Esophagus squamous epithelium (tissue), 5 donors: ENCODE measurements at regions not wholly inside any gene's neighbourhood (a gene's known extent, or its start where the extent isn't known, plus 50 kb on each side); places are given as distances from the start of the nearest gene placed in this dataset.

Experiments
- DNase-seq: peaks from one replicate; lab custom pipeline; 2025; lab: John Stamatoyannopoulos, UW
- H3K27ac ChIP-seq, 4 donors: fragments of 200-600 bp; sonication (generic); one replicate each; pipeline ENCODE4 v1.5.1; 2016 to 2019; ENCODE audit warnings: mild to moderate bottlenecking in 1 of 4
- H3K27me3 ChIP-seq, 4 donors: fragments of 200-600 bp; sonication (generic); 1 replicate in 3 of 4; 2 replicates in 1 of 4; pipeline versions ENCODE4 v1.5.1 to v1.6.0; 2017 to 2021; ENCODE audit warnings: antibody characterized with exemption in 1 of 4
- H3K36me3 ChIP-seq, 3 donors: fragments of 200-600 bp; sonication (generic); one replicate each; pipeline ENCODE4 v1.5.1; 2016 to 2019
- H3K4me1 ChIP-seq, 3 donors: fragments of 200-600 bp; sonication (generic); one replicate each; pipeline ENCODE4 v1.5.1; 2017 to 2019
- H3K4me3 ChIP-seq, 4 donors: fragments of 200-600 bp; sonication (generic); 1 replicate in 3 of 4; 2 replicates in 1 of 4; pipeline ENCODE4 v1.5.1; 2016 to 2019; ENCODE audit warnings: mild to moderate bottlenecking in 2 of 4, moderate library complexity in 1 of 4
- H3K9me3 ChIP-seq, 3 donors: fragments of 200-600 bp; sonication (generic); one replicate each; pipeline ENCODE4 v1.5.1; 2016 to 2019
- CTCF ChIP-seq, 6 experiments: fragments of 450-650 bp in 4 of 6; fragments of 200-600 bp in 2 of 6; sonication (generic) in 2 of 6; IDR thresholded peaks; one replicate each; pipeline ENCODE4 v1.5.1; 2016 to 2019; ENCODE audit warnings: antibody characterized with exemption in 6 of 6, mild to moderate bottlenecking in 4 of 6, moderate library complexity in 4 of 6
- POLR2A ChIP-seq, 4 donors: fragments of 450-650 bp; IDR thresholded peaks; one replicate each; pipeline ENCODE4 v1.6.1; 2017; ENCODE audit warnings: antibody characterized with exemption in 4 of 4, mild to moderate bottlenecking in 4 of 4, moderate library complexity in 3 of 4
- WGBS, 2 donors: methylation state at CpG; one replicate each; pipeline ENCODE4 v1.1.5; 2018; 5-methylcytosine and 5-hydroxymethylcytosine counted together
- intact Hi-C: fragments of 100-400 bp; cut with DNase I; formaldehyde crosslinking; loops from one replicate; pipeline ENCODE4 v1.15.0; 2022
- donor health status: DM: yes; HTN: yes; CAD: no.

GRCh38 chr14:98937021-98937420, 335.0 kb downstream of the BCL11B start:
- 63 to 100% methylated on average over 1 of the region's 1 CpG for WGBS, 2 donors

GRCh38 chr14:98937712-98938505, 334.1 kb downstream of the BCL11B start:
- DNase-seq = no peak
- TF ChIP-seq POLR2A (IDR thresholded peaks at IDR 0.05) (no peak), CTCF (IDR thresholded peaks at IDR 0.05) (no peak)
- intact Hi-C loops = no loop called here
- Histone ChIP-seq H3K4me1 (no peaks in the 10 kb centered on the region), H3K27me3 (no peaks in the 10 kb centered on the region), H3K9me3 (no peaks in the 10 kb centered on the region), H3K36me3 (no peaks in the 10 kb centered on the region), H3K4me3 (no peak overlapping the region), H3K27ac (no peak overlapping the region)
- WGBS, 2 donors = 91 to 94% methylated on average over 5 of the region's 6 CpGs

More at GRCh38 chr14:98937021-98937420, 335.0 kb downstream of the BCL11B start:
- DNase-seq = no peak
- Histone ChIP-seq H3K4me3 (no peak overlapping the region), H3K9me3 (no peaks in the 10 kb centered on the region), H3K27me3 (no peaks in the 10 kb centered on the region), H3K36me3 (no peaks in the 10 kb centered on the region), H3K4me1 (no peaks in the 10 kb centered on the region), H3K27ac (no peak overlapping the region)
- intact Hi-C loops = no loop called here
- TF ChIP-seq CTCF (IDR thresholded peaks at IDR 0.05) (no peak), POLR2A (IDR thresholded peaks at IDR 0.05) (no peak)

- intact Hi-C loops = no loop called here
Observed at GRCh38 chr14:98940693-98941437, 331.1 kb downstream of the BCL11B start.

GRCh38 chr14:98941481-98941880, 330.5 kb downstream of the BCL11B start:
- Histone ChIP-seq H3K4me1 (peaks cover 0 to 11% (median 5%) of the 10 kb centered on the region in 3 donors), H3K27me3 (no peaks in the 10 kb centered on the region), H3K9me3 (no peaks in the 10 kb centered on the region), H3K36me3 (no peaks in the 10 kb centered on the region), H3K4me3 (no peak overlapping the region), H3K27ac (no peak overlapping the region)
- no peak for DNase-seq
- intact Hi-C loops = no loop called here
- no peak for TF ChIP-seq POLR2A (IDR thresholded peaks at IDR 0.05)
- TF ChIP-seq CTCF (IDR thresholded peaks at IDR 0.05) = no peak

More at GRCh38 chr14:98940693-98941437, 331.1 kb downstream of the BCL11B start:
- no peak for TF ChIP-seq POLR2A (IDR thresholded peaks at IDR 0.05)
- TF ChIP-seq CTCF (IDR thresholded peaks at IDR 0.05) = no peak
- Histone ChIP-seq H3K36me3 (no peaks in the 10 kb centered on the region), H3K4me1 (peaks cover 0 to 4% (median 0%) of the 10 kb centered on the region in 3 donors), H3K27me3 (no peaks in the 10 kb centered on the region), H3K27ac (no peak overlapping the region), H3K4me3 (no peak overlapping the region), H3K9me3 (no peaks in the 10 kb centered on the region)
- 77 to 79% methylated on average over 4 to 5 of the region's 5 CpGs for WGBS, 2 donors
- DNase-seq = no peak

- Histone ChIP-seq H3K27ac (no peak overlapping the region), H3K9me3 (no peaks in the 10 kb centered on the region), H3K36me3 (no peaks in the 10 kb centered on the region), H3K4me3 (no peak overlapping the region), H3K4me1 (peaks cover 0 to 32% (median 23%) of the 10 kb centered on the region in 3 donors), H3K27me3 (no peaks in the 10 kb centered on the region)
- intact Hi-C loops = no loop called here
- DNase-seq = no peak
- 83 to 84% methylated on average over 6 of the region's 6 CpGs for whole genome bisulfite sequencing, 2 donors
- no peak for TF ChIP-seq CTCF (IDR thresholded peaks at IDR 0.05)
- no peak for TF ChIP-seq POLR2A (IDR thresholded peaks at IDR 0.05)
Observed at GRCh38 chr14:98943907-98944306, 328.1 kb downstream of the BCL11B start.
